K562 (cell line): ENCODE measurements at regions not wholly inside any gene's neighbourhood (a gene's known extent, or its start where the extent isn't known, plus 50 kb on each side); places are given as distances from the start of the nearest gene placed in this dataset.
A peak's percentile ranks its signal among the peaks of the same experiment; 100 is the strongest.

Experiments used
- BCL6 ChIP-seq: fragments of 250-450 bp; sonication (Bioruptor Pico); IDR thresholded peaks from 2 replicates; pipeline ENCODE4 v1.4.0; 2020
- BRD4 ChIP-seq: fragments of 200-600 bp; sonication (generic); IDR thresholded peaks from 2 replicates; pipeline ENCODE4 v1.6.1; 2017; ENCODE audit warnings: inconsistent platforms
- E2F4 ChIP-seq: sonication (generic); formaldehyde crosslinking; IDR thresholded peaks from 2 replicates; pipeline ENCODE4 v1.8.0; 2022; ENCODE audit warnings: mild to moderate bottlenecking, low read depth, missing genetic modification reagents
- EGR1 ChIP-seq: fragments of 450-650 bp; conservative IDR thresholded peaks from 2 replicates; pipeline ENCODE4 v1.6.1; 2017; ENCODE audit warnings: mild to moderate bottlenecking
- GMEB1 ChIP-seq: fragments of 250-450 bp; sonication (Bioruptor Pico); IDR thresholded peaks from 2 replicates; pipeline ENCODE4 v1.4.0; 2020; ENCODE audit warnings: mild to moderate bottlenecking
- HSF4 ChIP-seq: fragments of 250-450 bp; sonication (Bioruptor Pico); IDR thresholded peaks from 2 replicates; pipeline ENCODE4 v2.1.2; 2022; ENCODE audit warnings: mild to moderate bottlenecking, moderate library complexity, borderline replicate concordance
- KAT2B ChIP-seq: IDR thresholded peaks from one replicate; pipeline ENCODE4 v1.6.1; 2012; ENCODE audit warnings: low read depth, mild to moderate bottlenecking, control low read depth, inconsistent platforms, low read length, moderate library complexity
- KLF16 ChIP-seq: IDR thresholded peaks from 2 replicates; pipeline ENCODE4 v1.6.1; 2016; ENCODE audit warnings: antibody characterized with exemption
- NR2C1 ChIP-seq, 2 experiments: fragments of 450-650 bp; IDR thresholded peaks; 2 replicates each; pipeline ENCODE4 v1.6.1; 2017; ENCODE audit warnings: mild to moderate bottlenecking in 2 of 2, antibody characterized with exemption in 1 of 2, inconsistent platforms in 1 of 2, missing compliant biosample characterization in 1 of 2, missing genetic modification characterization in 1 of 2
- PATZ1 ChIP-seq: fragments of 250-450 bp; sonication (Bioruptor Pico); IDR thresholded peaks from 2 replicates; pipeline ENCODE4 v1.5.0; 2020; ENCODE audit warnings: mild to moderate bottlenecking, borderline replicate concordance
- PURB ChIP-seq: sonication (generic); formaldehyde crosslinking; IDR thresholded peaks from 2 replicates; pipeline ENCODE4 v1.9.0; 2021; ENCODE audit warnings: low read depth, mild to moderate bottlenecking, missing genetic modification reagents
- SMARCB1 ChIP-seq: IDR thresholded peaks from 2 replicates; pipeline ENCODE4 v1.6.1; 2011; ENCODE audit warnings: improper control_type of control experiment, low read depth; ENCODE audit not compliant: insufficient read length
- TAL1 ChIP-seq: fragments of 450-650 bp; IDR thresholded peaks from 2 replicates; pipeline ENCODE4 v1.6.1; 2016; ENCODE audit warnings: mild to moderate bottlenecking
- ZNF184 ChIP-seq: sonication (generic); formaldehyde crosslinking; IDR thresholded peaks from 2 replicates; pipeline ENCODE4 v1.5.0; 2020; ENCODE audit warnings: missing genetic modification reagents
- ZNF3 ChIP-seq: fragments of 250-450 bp; sonication (Bioruptor Pico); IDR thresholded peaks from 2 replicates; pipeline ENCODE4 v1.5.0; 2021; ENCODE audit warnings: mild to moderate bottlenecking, moderate library complexity
- ZNF639 ChIP-seq, 2 experiments: fragments of 200-800 bp in 1 of 2; sonication (Bioruptor generic) in 1 of 2; sonication (generic) in 1 of 2; formaldehyde crosslinking in 1 of 2; IDR thresholded peaks in 1 of 2; conservative IDR thresholded peaks in 1 of 2; 2 replicates each; pipeline versions ENCODE4 v1.5.0 to v1.6.1; 2016 to 2020; ENCODE audit warnings: missing compliant biosample characterization in 1 of 2, missing genetic modification characterization in 1 of 2, missing genetic modification reagents in 1 of 2
- ZNF696 ChIP-seq: fragments of 250-450 bp; sonication (Bioruptor Pico); conservative IDR thresholded peaks from 2 replicates; pipeline ENCODE4 v1.4.0; 2020; ENCODE audit warnings: mild to moderate bottlenecking, moderate library complexity
- ZNF79 ChIP-seq: fragments of 250-450 bp; sonication (Bioruptor Pico); IDR thresholded peaks from 2 replicates; pipeline ENCODE4 v1.4.0; 2020; ENCODE audit warnings: low read depth, mild to moderate bottlenecking, moderate library complexity

GRCh38 chr6:26197933-26198721 is 110.9 kb downstream of the HFE start (continued):
- TF ChIP-seq PATZ1 (CRISPR knock-in tag): no peak
- no peak for TF ChIP-seq E2F4 (CRISPR knock-in tag)
- TF ChIP-seq ZNF79 (CRISPR knock-in tag): no peak
- no peak; the same call in 1 of the 2 replicates for TF ChIP-seq ZNF696 (CRISPR knock-in tag)
- no peak for TF ChIP-seq BCL6 (CRISPR knock-in tag)
- no peak for TF ChIP-seq SMARCB1
- TF ChIP-seq ZNF184 (CRISPR knock-in tag): no peak
- no peak; the same call in 1 of the 2 replicates for TF ChIP-seq BRD4
- TF ChIP-seq HSF4 (CRISPR knock-in tag): no peak
- TF ChIP-seq ZNF639 (CRISPR knock-in tag; conservative IDR thresholded peaks at IDR 0.05 in 1 of 2, IDR thresholded peaks at IDR 0.05 in 1 of 2): no peak
- no peak for TF ChIP-seq GMEB1
- TF ChIP-seq PURB (CRISPR knock-in tag): no peak
- no peak for TF ChIP-seq ZNF3
- no peak for TF ChIP-seq NR2C1 (IDR thresholded peaks at IDR 0.05)
- TF ChIP-seq NR2C1 (tag; IDR thresholded peaks at IDR 0.05): no peak
- TF ChIP-seq KLF16: no peak
- TF ChIP-seq TAL1: no peak
- TF ChIP-seq EGR1: peak; percentile 44; the same call in 1 of the 2 replicates
- no peak for TF ChIP-seq KAT2B
